Osteoblast (primary cell): ENCODE measurements at regions not wholly inside any gene's neighbourhood (a gene's known extent, or its start where the extent isn't known, plus 50 kb on each side); places are given as distances from the start of the nearest gene placed in this dataset.

Experiments
- DNase-seq: peaks from one replicate; pipeline ENCODE4 v3.0.0; 2011; ENCODE audit warnings: low spot score, mixed read lengths; ENCODE audit not compliant: insufficient read length; ENCODE audit errors: missing footprints
- H2AFZ ChIP-seq: 2 replicates; pipeline ENCODE4 v1.6.0; 2011; ENCODE audit warnings: mild to moderate bottlenecking, low read length
- H3K27ac ChIP-seq: 2 replicates; pipeline ENCODE4 v1.5.1; 2011; ENCODE audit warnings: mild to moderate bottlenecking, low read depth, low read length, moderate library complexity
- H3K27me3 ChIP-seq: 2 replicates; pipeline ENCODE4 v1.6.0; 2012; ENCODE audit warnings: mild to moderate bottlenecking, control low read depth, inconsistent platforms, low read length, moderate library complexity; ENCODE audit not compliant: insufficient read depth
- H3K36me3 ChIP-seq: 2 replicates; pipeline ENCODE4 v1.5.1; 2011; ENCODE audit warnings: mild to moderate bottlenecking, low read length, control low read depth, moderate library complexity; ENCODE audit not compliant: insufficient read depth
- H3K4me1 ChIP-seq: 2 replicates; pipeline ENCODE4 v1.5.1; 2011; ENCODE audit warnings: mild to moderate bottlenecking, low read length, control low read depth, moderate library complexity; ENCODE audit not compliant: insufficient read depth
- H3K4me2 ChIP-seq: 2 replicates; pipeline ENCODE4 v1.6.0; 2011; ENCODE audit warnings: mild to moderate bottlenecking, low read length; ENCODE audit not compliant: insufficient read depth
- H3K4me3 ChIP-seq: fragments of 200-600 bp; sonication (generic); 3 replicates; pipeline ENCODE4 v1.5.1; 2012; ENCODE audit warnings: mild to moderate bottlenecking, low read length, inconsistent platforms; ENCODE audit not compliant: insufficient read depth
- H3K79me2 ChIP-seq: 2 replicates; pipeline ENCODE4 v1.6.0; 2012; ENCODE audit warnings: mild to moderate bottlenecking, low read length, control low read depth, inconsistent platforms; ENCODE audit not compliant: insufficient read depth
- H3K9me3 ChIP-seq: 2 replicates; pipeline ENCODE4 v1.5.1; 2011; ENCODE audit warnings: low read depth, low read length, control low read depth
- H4K20me1 ChIP-seq: 2 replicates; pipeline ENCODE4 v1.6.0; 2012; ENCODE audit warnings: mild to moderate bottlenecking, low read length, control low read depth; ENCODE audit not compliant: insufficient read depth
- CTCF ChIP-seq: IDR thresholded peaks from 2 replicates; pipeline ENCODE4 v1.5.1; 2011; ENCODE audit warnings: mild to moderate bottlenecking, low read depth, low read length, moderate library complexity; ENCODE audit errors: extremely low read depth

GRCh38 chr2:188705191-188705590 is 269.0 kb upstream of the COL3A1 start:
- Histone ChIP-seq H3K4me1 (no peaks in the 10 kb centered on the region), H3K79me2 (no peaks in the 10 kb centered on the region), H2AFZ (peak overlapping the region; percentile 14), H3K4me3 (no peak overlapping the region), H3K4me2 (no peak overlapping the region), H3K9me3 (no peaks in the 10 kb centered on the region), H3K27ac (no peak overlapping the region), H3K36me3 (no peaks in the 10 kb centered on the region), H3K27me3 (no peaks in the 10 kb centered on the region), H4K20me1 (no peaks in the 10 kb centered on the region)
- no peak for DNase-seq
- no peak for TF ChIP-seq CTCF

GRCh38 chr2:188713961-188714360 is 260.2 kb upstream of the COL3A1 start:
- no peaks in the 10 kb centered on the region for H4K20me1 ChIP-seq
- H3K4me1 ChIP-seq: no peaks in the 10 kb centered on the region
- H3K36me3 ChIP-seq: no peaks in the 10 kb centered on the region
- no peak overlapping the region for H3K4me3 ChIP-seq
- no peak for DNase-seq
- H3K79me2 ChIP-seq: no peaks in the 10 kb centered on the region
- no peaks in the 10 kb centered on the region for H3K27me3 ChIP-seq
- no peak overlapping the region for H3K27ac ChIP-seq
- no peaks in the 10 kb centered on the region for H3K9me3 ChIP-seq
- no peak for TF ChIP-seq CTCF
- no peak overlapping the region for H2AFZ ChIP-seq
- H3K4me2 ChIP-seq: no peak overlapping the region

- no peak overlapping the region for H3K4me3 ChIP-seq
- H2AFZ ChIP-seq: no peak overlapping the region
- H3K4me2 ChIP-seq: no peak overlapping the region
- H3K4me1 ChIP-seq: peaks cover 3% of the 10 kb centered on the region
- H3K9me3 ChIP-seq: no peaks in the 10 kb centered on the region
- no peaks in the 10 kb centered on the region for H4K20me1 ChIP-seq
- H3K27me3 ChIP-seq: no peaks in the 10 kb centered on the region
- H3K79me2 ChIP-seq: no peaks in the 10 kb centered on the region
- TF ChIP-seq CTCF: no peak
- H3K27ac ChIP-seq: no peak overlapping the region
- no peaks in the 10 kb centered on the region for H3K36me3 ChIP-seq
- DNase-seq: no peak
These were observed 253.2 kb upstream of the COL3A1 start for GRCh38 chr2:188720811-188721605.

- H3K27ac ChIP-seq: no peak overlapping the region
- H3K79me2 ChIP-seq: no peaks in the 10 kb centered on the region
- peaks cover 3% of the 10 kb centered on the region for H3K4me1 ChIP-seq
- H3K4me3 ChIP-seq: no peak overlapping the region
- no peak overlapping the region for H3K4me2 ChIP-seq
- no peak overlapping the region for H2AFZ ChIP-seq
- H3K27me3 ChIP-seq: no peaks in the 10 kb centered on the region
- H3K36me3 ChIP-seq: no peaks in the 10 kb centered on the region
- no peaks in the 10 kb centered on the region for H3K9me3 ChIP-seq
- no peak for DNase-seq
- no peak for TF ChIP-seq CTCF
- no peaks in the 10 kb centered on the region for H4K20me1 ChIP-seq
These were observed 252.4 kb upstream of the COL3A1 start for GRCh38 chr2:188721784-188722183.
